IPS DF 6.9 (cell line): ENCODE measurements at regions not wholly inside any gene's neighbourhood (a gene's known extent, or its start where the extent isn't known, plus 50 kb on each side); places are given as distances from the start of the nearest gene placed in this dataset.

ENCODE experiments used
- DNase-seq: peaks from one replicate; pipeline ENCODE4 v3.0.0-alpha.2; 2013; ENCODE audit warnings: low read depth, low spot score
- H3K27ac ChIP-seq: one replicate; pipeline ENCODE4 v1.5.1; 2013; ENCODE audit warnings: low read length, control low read depth
- H3K27me3 ChIP-seq: 2 replicates; pipeline ENCODE4 v1.6.1; 2013; ENCODE audit warnings: mild to moderate bottlenecking, low read length; ENCODE audit not compliant: control insufficient read depth, insufficient read depth
- H3K36me3 ChIP-seq: 2 replicates; pipeline ENCODE4 v1.6.1; 2013; ENCODE audit warnings: low read length; ENCODE audit not compliant: control insufficient read depth, insufficient read depth
- H3K4me1 ChIP-seq: 2 replicates; pipeline ENCODE4 v1.6.1; 2013; ENCODE audit warnings: low read length; ENCODE audit not compliant: control insufficient read depth, insufficient read depth
- H3K4me3 ChIP-seq: 2 replicates; pipeline ENCODE4 v1.5.1; 2013; ENCODE audit warnings: mild to moderate bottlenecking, low read length
- H3K9me3 ChIP-seq: 2 replicates; pipeline ENCODE4 v1.6.1; 2013; ENCODE audit warnings: low read length, inconsistent platforms; ENCODE audit not compliant: control insufficient read depth, insufficient read depth
- WGBS: extraction: QIAGEN DNeasy Blood & Tissue Kit; methylation state at CpG from one replicate; pipeline ENCODE4 v1.1.7; 2013; ENCODE audit warnings: mixed read lengths, missing lambda C conversion rate; ENCODE audit not compliant: insufficient read length, insufficient coverage; 5-methylcytosine and 5-hydroxymethylcytosine counted together

DNA sequence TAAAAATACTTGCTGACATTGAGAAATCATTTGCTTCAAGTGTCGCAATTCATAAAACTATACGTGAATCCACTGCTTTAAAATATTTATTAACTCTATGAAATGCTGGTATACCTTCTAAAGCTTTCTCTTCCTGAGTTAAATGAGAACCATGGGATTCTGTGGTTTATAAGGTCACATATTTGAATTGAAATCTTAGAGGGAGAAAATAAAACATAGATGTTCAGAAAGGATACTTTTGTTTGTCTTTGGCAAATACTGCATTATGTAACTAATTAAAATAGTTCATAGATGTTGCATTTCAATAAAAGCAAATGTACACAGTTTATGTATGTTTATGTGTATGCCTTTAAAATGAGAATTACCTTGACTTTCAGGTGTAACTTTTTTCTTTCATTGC, 250.1 kb downstream of the FAM170A start:
- DNase-seq: no peak
- Histone ChIP-seq H3K27me3 (no peaks in the 10 kb centered on the region), H3K9me3 (no peaks in the 10 kb centered on the region), H3K36me3 (no peaks in the 10 kb centered on the region), H3K4me3 (no peak overlapping the region), H3K27ac (no peak overlapping the region), H3K4me1 (no peaks in the 10 kb centered on the region)
- whole genome bisulfite sequencing: no CpG with 5 or more reads among the region's 2 CpGs

DNA sequence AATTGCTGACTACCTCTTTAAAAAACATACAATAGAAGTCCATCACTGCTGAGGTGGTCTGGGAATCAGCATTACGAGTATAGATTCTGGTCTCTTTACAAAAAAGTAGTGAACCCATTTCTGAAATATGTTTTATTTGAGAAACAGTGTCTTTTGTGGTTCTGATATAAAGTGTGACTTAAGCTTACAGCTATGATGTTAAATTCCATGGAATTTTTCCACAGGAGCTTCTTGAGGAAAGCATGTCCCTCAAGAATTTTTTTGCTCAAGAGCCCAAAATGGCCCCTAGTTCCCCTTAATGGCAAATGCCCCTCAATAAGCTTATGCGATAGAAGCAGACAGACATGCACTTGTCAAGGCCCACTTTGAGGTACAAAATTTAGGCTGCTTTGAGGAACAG, 265.7 kb downstream of the FAM170A start:
- Histone ChIP-seq H3K9me3 (no peaks in the 10 kb centered on the region), H3K27me3 (no peaks in the 10 kb centered on the region), H3K4me3 (no peak overlapping the region), H3K36me3 (no peaks in the 10 kb centered on the region), H3K4me1 (no peaks in the 10 kb centered on the region), H3K27ac (no peak overlapping the region)
- no peak for DNase-seq
- no CpG with 5 or more reads among the region's 2 CpGs for WGBS

DNA sequence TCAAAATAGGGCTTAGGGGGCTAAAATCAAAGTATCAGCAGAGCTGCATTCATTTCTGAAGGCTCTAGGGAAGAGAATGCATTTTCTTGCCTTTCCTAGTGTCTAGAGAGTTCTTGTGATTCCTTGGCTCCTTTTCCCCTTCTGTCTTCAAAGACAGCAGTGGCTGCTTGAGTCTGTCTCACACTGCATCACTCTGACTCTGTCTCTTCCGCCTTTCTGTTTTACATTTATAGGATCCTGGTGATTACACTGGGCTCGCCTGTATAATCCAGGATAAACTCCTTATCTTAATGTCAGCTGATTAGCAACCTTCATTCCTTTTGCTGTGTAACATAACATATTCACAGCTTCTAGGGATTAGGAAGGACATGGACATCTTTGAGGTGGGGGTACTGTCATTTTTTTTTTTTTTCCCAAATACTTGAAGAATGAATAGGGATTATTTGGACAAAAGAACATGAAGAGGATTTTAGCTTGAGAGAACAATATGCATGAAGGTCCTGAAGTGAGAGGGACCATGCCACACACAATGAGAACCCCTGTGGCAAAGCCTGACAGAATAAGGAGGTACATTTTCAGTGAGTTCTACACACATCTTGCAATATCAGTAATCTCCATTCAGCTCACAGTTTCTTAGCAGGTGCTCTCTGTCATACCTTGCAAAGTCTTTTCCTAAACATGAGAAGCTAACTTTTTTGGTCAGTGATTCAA, 267.6 kb downstream of the FAM170A start:
- no peaks in the 10 kb centered on the region for H3K36me3 ChIP-seq
- WGBS: no CpG with 5 or more reads among the region's 2 CpGs
- DNase-seq: no peak
- H3K9me3 ChIP-seq: no peaks in the 10 kb centered on the region
- no peaks in the 10 kb centered on the region for H3K27me3 ChIP-seq
- H3K4me1 ChIP-seq: no peaks in the 10 kb centered on the region
- H3K4me3 ChIP-seq: no peak overlapping the region
- H3K27ac ChIP-seq: no peak overlapping the region

DNA sequence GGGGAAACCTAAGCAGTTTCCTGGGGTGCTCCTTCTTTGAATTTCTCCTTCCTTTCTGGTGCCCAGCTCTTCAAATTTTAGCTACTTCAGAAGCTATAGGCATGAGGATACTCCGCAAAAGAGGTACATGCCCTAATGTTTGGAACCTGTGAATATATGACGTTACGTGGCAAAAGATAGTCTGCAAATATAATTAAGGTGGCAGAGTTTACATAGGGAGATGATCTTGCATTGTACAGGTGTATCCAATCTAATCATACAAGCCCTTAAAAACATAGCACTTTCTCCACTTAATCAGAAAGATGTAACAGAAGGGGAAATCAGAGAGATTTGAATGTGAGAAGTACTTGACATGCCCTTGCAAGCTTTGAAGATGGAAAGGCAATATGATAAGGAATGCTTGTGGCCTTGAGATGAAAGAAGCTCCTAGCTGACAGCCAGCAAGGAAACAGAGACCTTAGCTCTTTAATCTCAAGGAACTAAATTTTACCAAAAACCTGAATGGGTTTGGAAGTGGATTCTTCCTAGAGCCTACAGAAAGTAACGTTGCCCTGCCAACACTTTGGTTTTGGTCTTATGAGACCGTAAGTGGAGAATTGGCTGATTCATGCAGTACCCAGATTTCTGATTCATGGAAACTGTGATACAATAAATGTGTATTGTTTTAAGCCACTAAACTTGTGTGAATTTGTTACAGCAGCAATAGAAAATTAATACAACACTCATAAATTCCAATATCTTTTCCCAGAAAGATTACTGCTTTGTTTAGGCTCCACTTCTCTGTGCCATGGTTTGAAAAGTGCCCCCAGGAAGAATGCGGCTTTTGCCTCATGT, 268.4 kb downstream of the FAM170A start:
- no peak for DNase-seq
- H3K4me3 ChIP-seq: no peak overlapping the region
- no peaks in the 10 kb centered on the region for H3K36me3 ChIP-seq
- no peaks in the 10 kb centered on the region for H3K27me3 ChIP-seq
- H3K9me3 ChIP-seq: no peaks in the 10 kb centered on the region
- no CpG with 5 or more reads among the region's 6 CpGs for WGBS
- no peaks in the 10 kb centered on the region for H3K4me1 ChIP-seq
- H3K27ac ChIP-seq: no peak overlapping the region

DNA sequence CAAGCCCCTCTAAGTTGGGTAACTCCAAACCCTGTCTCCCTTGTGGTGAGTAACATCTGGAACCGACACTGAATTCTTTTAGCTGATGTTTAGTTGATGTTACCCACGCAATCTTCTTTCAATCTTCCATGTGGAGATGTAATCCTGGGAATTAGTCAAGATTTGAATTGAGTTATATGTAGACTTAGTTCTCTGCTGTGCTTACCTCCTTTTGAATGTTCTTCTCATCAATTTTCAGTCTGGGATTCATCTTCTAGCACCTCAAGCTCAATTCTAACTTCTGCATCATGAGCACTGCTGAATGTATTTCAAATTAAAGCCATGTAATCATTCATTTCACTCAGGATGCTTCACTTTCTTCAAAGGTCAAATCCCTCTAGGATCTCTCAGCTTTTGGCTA, 270.6 kb downstream of the FAM170A start:
- no peak for DNase-seq
- no CpG with 5 or more reads among the region's 2 CpGs for WGBS

DNA sequence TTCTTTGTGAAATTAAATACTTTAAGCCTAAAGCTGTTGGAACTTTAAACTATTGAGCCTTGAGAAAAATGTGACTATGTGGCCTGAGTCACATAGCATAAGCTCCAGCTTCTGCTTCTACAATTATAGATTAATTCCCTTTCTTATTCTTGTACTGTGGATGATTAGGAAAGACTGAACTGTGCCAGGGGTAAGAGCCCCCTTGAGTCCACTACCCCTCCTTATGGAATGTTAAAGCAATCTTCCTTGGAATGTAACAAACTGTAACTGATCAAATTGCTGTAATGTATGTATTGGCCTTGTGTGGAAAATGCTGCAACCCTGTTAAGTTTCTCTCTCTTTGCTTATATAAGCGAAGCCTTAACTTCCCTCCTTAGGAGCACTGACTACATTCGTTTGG, 273.2 kb downstream of the FAM170A start:
- WGBS: no CpG with 5 or more reads among the region's 2 CpGs
- Histone ChIP-seq H3K9me3 (no peaks in the 10 kb centered on the region), H3K36me3 (no peaks in the 10 kb centered on the region), H3K4me1 (no peaks in the 10 kb centered on the region), H3K27ac (no peak overlapping the region), H3K27me3 (no peaks in the 10 kb centered on the region), H3K4me3 (no peak overlapping the region)
- no peak for DNase-seq

More for the DNA sequence above, 270.6 kb downstream of the FAM170A start:
- Histone ChIP-seq H3K4me3 (no peak overlapping the region), H3K9me3 (no peaks in the 10 kb centered on the region), H3K4me1 (no peaks in the 10 kb centered on the region), H3K27ac (no peak overlapping the region), H3K27me3 (no peaks in the 10 kb centered on the region), H3K36me3 (no peaks in the 10 kb centered on the region)

DNA sequence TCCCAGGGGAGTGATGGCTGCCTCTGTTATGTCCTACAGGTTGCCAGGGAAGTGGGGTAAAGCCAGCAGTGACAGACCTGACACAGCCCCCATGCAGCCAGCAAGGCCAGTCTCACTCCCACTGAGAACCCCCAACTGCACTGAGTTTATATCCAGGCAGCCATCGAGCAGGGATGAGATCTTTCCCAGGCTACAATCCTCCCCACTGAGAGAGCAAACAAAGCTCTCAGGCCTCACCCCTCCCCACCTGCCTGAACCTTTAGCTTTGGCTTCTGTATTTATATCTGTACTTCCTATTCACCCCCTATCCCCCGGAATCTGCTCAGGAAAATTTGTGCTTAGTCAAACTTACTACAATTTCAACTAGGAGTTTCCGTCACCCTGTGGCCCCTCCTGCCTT, 284.1 kb downstream of the FAM170A start:
- WGBS: no CpG with 5 or more reads among the region's 3 CpGs
- Histone ChIP-seq H3K27ac (no peak overlapping the region), H3K36me3 (no peaks in the 10 kb centered on the region), H3K4me3 (no peak overlapping the region), H3K9me3 (no peaks in the 10 kb centered on the region), H3K27me3 (no peaks in the 10 kb centered on the region), H3K4me1 (no peaks in the 10 kb centered on the region)
- no peak for DNase-seq

DNA sequence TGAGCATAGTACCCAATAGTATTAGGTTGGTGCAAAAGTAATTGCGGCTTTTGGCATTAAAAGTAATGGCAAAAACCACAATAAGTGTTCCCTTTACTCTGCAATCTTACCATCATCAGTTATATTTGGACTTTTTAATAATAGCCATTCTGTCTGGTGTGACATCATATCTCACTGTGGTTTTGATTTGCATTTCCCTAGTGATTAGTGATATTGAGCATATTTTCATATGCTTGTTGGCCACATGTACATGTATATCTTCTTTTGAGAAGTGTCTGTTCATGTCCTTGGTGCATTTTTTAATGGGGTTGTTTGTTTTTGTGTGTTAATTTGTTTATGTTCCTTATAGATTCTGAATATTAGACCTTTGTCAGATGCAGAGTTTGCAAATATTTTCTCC, 289.9 kb downstream of the FAM170A start:
- WGBS: no CpG with 5 or more reads among the region's 1 CpG
- DNase-seq: no peak
- Histone ChIP-seq H3K4me3 (no peak overlapping the region), H3K36me3 (no peaks in the 10 kb centered on the region), H3K27ac (no peak overlapping the region), H3K4me1 (no peaks in the 10 kb centered on the region), H3K9me3 (no peaks in the 10 kb centered on the region), H3K27me3 (no peaks in the 10 kb centered on the region)

DNA sequence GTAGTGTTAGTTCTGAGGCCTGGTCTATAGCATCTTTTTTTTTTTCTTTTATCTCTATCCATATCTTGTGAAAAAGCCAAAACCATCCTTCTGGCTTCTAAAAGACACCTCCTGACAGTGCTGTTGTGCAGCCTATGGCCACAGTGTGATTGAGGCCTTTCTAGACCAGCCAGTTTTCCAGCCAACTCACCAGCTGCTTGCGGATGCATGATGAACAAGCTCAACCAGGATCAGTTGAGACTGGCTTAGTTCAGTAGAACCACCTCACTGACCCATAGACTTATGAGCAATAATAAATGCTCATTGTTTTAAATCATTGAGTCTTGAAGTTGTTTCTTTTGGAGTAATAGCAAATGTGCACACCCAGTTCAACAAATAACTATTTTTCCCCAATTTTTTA, 296.9 kb downstream of the FAM170A start:
- Histone ChIP-seq H3K9me3 (no peaks in the 10 kb centered on the region), H3K4me3 (no peak overlapping the region), H3K27me3 (no peaks in the 10 kb centered on the region), H3K4me1 (no peaks in the 10 kb centered on the region), H3K36me3 (no peaks in the 10 kb centered on the region), H3K27ac (no peak overlapping the region)
- WGBS: no CpG with 5 or more reads among the region's 1 CpG
- no peak for DNase-seq

DNA sequence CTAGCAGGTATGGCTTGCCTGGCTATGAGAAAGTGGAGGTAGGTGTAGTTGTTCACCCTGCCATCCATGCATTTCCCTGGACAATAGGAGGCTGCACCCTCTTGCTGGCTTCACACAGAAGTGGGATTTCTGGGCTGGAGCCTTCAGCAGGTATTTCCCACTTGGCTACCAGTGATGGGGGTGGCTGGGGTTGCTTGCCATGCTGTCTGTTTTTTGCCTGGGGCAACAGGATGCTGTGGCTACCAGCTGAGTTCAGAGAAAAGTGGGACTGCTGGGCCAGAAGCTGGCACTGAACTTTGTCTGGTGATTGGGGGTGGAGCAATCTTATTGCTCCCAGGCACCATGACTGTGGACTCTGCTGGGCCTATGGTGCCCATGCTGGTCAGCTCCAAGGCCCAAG, 299.6 kb downstream of the FAM170A start:
- Histone ChIP-seq H3K36me3 (no peaks in the 10 kb centered on the region), H3K9me3 (no peaks in the 10 kb centered on the region), H3K4me3 (no peak overlapping the region), H3K27me3 (no peaks in the 10 kb centered on the region), H3K27ac (no peak overlapping the region), H3K4me1 (no peaks in the 10 kb centered on the region)
- no peak for DNase-seq

DNA sequence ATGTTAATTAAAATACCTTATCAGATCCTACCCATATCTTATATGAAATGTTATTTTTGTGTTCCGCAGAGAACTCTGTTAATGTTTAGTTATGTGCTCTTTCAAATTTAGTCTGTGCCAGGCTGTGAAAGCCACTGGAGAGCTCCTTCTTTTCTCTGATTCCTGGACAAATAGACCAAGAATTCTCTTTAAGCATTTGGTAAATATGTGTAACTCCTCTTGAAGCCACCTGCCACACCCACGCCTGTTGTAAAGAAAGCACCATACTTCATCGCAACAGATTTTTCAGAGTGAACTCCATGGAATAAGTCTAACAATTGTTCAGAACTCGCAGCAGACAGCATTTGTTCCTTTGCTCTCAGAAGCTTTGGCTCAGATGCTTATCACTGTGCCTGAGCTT, 301.1 kb downstream of the FAM170A start:
- H3K27me3 ChIP-seq: no peaks in the 10 kb centered on the region
- H3K4me1 ChIP-seq: no peaks in the 10 kb centered on the region
- H3K27ac ChIP-seq: no peak overlapping the region
- H3K4me3 ChIP-seq: no peak overlapping the region
- WGBS: no CpG with 5 or more reads among the region's 4 CpGs
- H3K9me3 ChIP-seq: no peaks in the 10 kb centered on the region
- DNase-seq: no peak
- H3K36me3 ChIP-seq: no peaks in the 10 kb centered on the region
